ENCODE measurements at regions not wholly inside any gene's neighbourhood (a gene's known extent, or its start where the extent isn't known, plus 50 kb on each side); places are given as distances from the start of the nearest gene placed in this dataset.
"Not testable (repeated sequence)": the region's sequence is repeated elsewhere in the genome, so short reads cannot be mapped to it uniquely, and the experiment has no call there.

DNA sequence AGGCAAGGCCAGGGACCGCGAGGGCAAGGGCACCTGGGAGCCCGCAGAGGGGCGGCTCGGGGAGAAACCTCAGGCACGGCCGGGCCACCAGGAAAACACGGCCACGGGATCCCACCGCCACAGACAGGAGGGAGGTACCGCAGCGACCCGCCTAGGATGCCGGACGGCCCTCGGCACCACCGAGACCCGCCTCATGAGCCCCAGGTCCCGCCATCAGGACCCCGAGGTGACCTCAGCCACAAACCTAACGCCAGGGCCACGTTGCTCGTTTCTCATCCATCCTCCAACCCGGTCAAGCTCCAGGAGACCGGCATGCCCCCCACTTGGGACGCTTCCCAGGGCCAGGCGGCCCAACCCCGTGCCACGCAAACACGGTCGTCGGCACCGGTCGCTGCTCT is 95.2 kb upstream of the ANKRD30BL start:
- TF ChIP-seq, protein P1, sequence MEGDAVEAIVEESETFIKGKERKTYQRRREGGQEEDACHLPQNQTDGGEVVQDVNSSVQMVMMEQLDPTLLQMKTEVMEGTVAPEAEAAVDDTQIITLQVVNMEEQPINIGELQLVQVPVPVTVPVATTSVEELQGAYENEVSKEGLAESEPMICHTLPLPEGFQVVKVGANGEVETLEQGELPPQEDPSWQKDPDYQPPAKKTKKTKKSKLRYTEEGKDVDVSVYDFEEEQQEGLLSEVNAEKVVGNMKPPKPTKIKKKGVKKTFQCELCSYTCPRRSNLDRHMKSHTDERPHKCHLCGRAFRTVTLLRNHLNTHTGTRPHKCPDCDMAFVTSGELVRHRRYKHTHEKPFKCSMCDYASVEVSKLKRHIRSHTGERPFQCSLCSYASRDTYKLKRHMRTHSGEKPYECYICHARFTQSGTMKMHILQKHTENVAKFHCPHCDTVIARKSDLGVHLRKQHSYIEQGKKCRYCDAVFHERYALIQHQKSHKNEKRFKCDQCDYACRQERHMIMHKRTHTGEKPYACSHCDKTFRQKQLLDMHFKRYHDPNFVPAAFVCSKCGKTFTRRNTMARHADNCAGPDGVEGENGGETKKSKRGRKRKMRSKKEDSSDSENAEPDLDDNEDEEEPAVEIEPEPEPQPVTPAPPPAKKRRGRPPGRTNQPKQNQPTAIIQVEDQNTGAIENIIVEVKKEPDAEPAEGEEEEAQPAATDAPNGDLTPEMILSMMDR (IDR thresholded peaks at IDR 0.05) = not testable (repeated sequence)
- not testable (repeated sequence) for TF ChIP-seq POLR2A (IDR thresholded peaks at IDR 0.05)
